CD4-positive, alpha-beta T cell (primary cell): ENCODE measurements at regions not wholly inside any gene's neighbourhood (a gene's known extent, or its start where the extent isn't known, plus 50 kb on each side); places are given as distances from the start of the nearest gene placed in this dataset.

ENCODE experiments used
- ATAC-seq: fragments of 200-7000 bp; cut with Tn5 transposase; one replicate; pipeline ENCODE4 v1.10.0; 2022; ENCODE audit warnings: mild to moderate bottlenecking; ENCODE audit not compliant: poor library complexity
- CTCF ChIA-PET: fragments of 350-600 bp; sonication (Branson Sonifier 250); formaldehyde crosslinking; loops from one replicate; lab custom pipeline; 2021; ENCODE audit warnings: antibody characterized with exemption, inconsistent platforms; lab: Charles Lee
- POLR2A ChIA-PET: fragments of 350-600 bp; sonication (Branson Sonifier 250); formaldehyde crosslinking; loops from one replicate; lab custom pipeline; 2021; ENCODE audit warnings: antibody characterized with exemption, inconsistent platforms; lab: Charles Lee
- DNase-seq, 14 experiments: peaks; one replicate each; pipeline ENCODE4 v3.0.0-alpha.2; 2013 to 2020; ENCODE audit warnings: mixed read lengths in 2 of 14
- H3K27ac ChIP-seq, 2 donors: one replicate each; pipeline versions ENCODE4 v1.5.1 to v1.7.0; 2013; ENCODE audit warnings: low read length in 2 of 2, low read depth in 1 of 2, mild to moderate bottlenecking in 1 of 2
- H3K27me3 ChIP-seq, 2 experiments: 1 replicate in 1 of 2; 2 replicates in 1 of 2; pipeline versions ENCODE4 v1.6.1 to v1.7.0; 2013; ENCODE audit warnings: low read length in 2 of 2, control low read depth in 1 of 2, mild to moderate bottlenecking in 1 of 2, moderate library complexity in 1 of 2; ENCODE audit not compliant: insufficient read depth in 2 of 2, control insufficient read depth in 1 of 2
- H3K36me3 ChIP-seq: one replicate; pipeline ENCODE4 v1.6.1; 2013; ENCODE audit warnings: low read length, control low read depth; ENCODE audit not compliant: insufficient read depth
- H3K4me1 ChIP-seq: one replicate; pipeline ENCODE4 v1.6.1; 2013; ENCODE audit warnings: low read length, control low read depth; ENCODE audit not compliant: insufficient read depth
- H3K4me3 ChIP-seq: one replicate; pipeline ENCODE4 v1.5.1; 2013; ENCODE audit warnings: mild to moderate bottlenecking, low read length, moderate library complexity
- H3K9me3 ChIP-seq, 2 experiments: 1 replicate in 1 of 2; 2 replicates in 1 of 2; pipeline versions ENCODE4 v1.6.1 to v1.7.0; 2013; ENCODE audit warnings: low read length in 2 of 2, mild to moderate bottlenecking in 2 of 2, control low read depth in 1 of 2, moderate library complexity in 1 of 2; ENCODE audit not compliant: control insufficient read depth in 1 of 2, insufficient read depth in 1 of 2
- H3K27ac Mint-ChIP-seq: one replicate; pipeline ENCODE4 v1.8.0; 2020; ENCODE audit warnings: mixed read lengths
- H3K27me3 Mint-ChIP-seq: one replicate; pipeline ENCODE4 v1.8.0; 2021; ENCODE audit warnings: mixed read lengths
- H3K36me3 Mint-ChIP-seq: one replicate; pipeline ENCODE4 v1.8.0; 2021; ENCODE audit warnings: low read depth, mixed read lengths
- H3K4me1 Mint-ChIP-seq: one replicate; pipeline ENCODE4 v1.8.0; 2021; ENCODE audit warnings: low read depth, mixed read lengths
- H3K4me3 Mint-ChIP-seq: one replicate; pipeline ENCODE4 v1.8.0; 2020; ENCODE audit warnings: mild to moderate bottlenecking, mixed read lengths
- H3K9me3 Mint-ChIP-seq: one replicate; pipeline ENCODE4 v1.8.0; 2020; ENCODE audit warnings: mixed read lengths
- CTCF ChIP-seq: fragments of 200-600 bp; IDR thresholded peaks from one replicate; pipeline ENCODE4 v1.8.0; 2022; ENCODE audit warnings: antibody characterized with exemption, mild to moderate bottlenecking
- intact Hi-C, 2 experiments: fragments of 100-400 bp; cut with DNase I in 1 of 2; cut with micrococcal nuclease in 1 of 2; formaldehyde crosslinking; loops; one replicate each; pipeline versions ENCODE4 v1.15.1 to v1.9.0; 2023 to 2025; cut with DNase I, micrococcal nuclease

GRCh38 chr13:104296286-104296685 lies 1230.1 kb upstream of the SLC10A2 start:
- TF ChIP-seq CTCF: no peak

GRCh38 chr13:104295537-104295936 lies 1229.3 kb upstream of the SLC10A2 start:
- Mint-ChIP-seq H3K4me1 (no peaks in the 10 kb centered on the region), H3K27ac (no peak overlapping the region), H3K4me3 (no peak overlapping the region), H3K9me3 (peaks cover 6% of the 10 kb centered on the region), H3K27me3 (no peaks in the 10 kb centered on the region), H3K36me3 (no peaks in the 10 kb centered on the region)
- ChIA-PET POLR2A (no interaction called here), CTCF (no interaction called here)
- Histone ChIP-seq H3K36me3 (no peaks in the 10 kb centered on the region), H3K27ac (no peak overlapping the region), H3K27me3 (no peaks in the 10 kb centered on the region), H3K4me3 (no peak overlapping the region), H3K4me1 (no peaks in the 10 kb centered on the region), H3K9me3 (no peaks in the 10 kb centered on the region)
- intact Hi-C loops: no loop called here
- no peak for TF ChIP-seq CTCF
- DNase-seq (no peak), ATAC-seq (no peak)

More at GRCh38 chr13:104296286-104296685, 1230.1 kb upstream of the SLC10A2 start:
- ATAC-seq: no peak
- H3K9me3 Mint-ChIP-seq: peaks cover 6% of the 10 kb centered on the region
- intact Hi-C loops: no loop called here
- no peak for DNase-seq
- no peaks in the 10 kb centered on the region for H3K27me3 ChIP-seq
- H3K4me1 ChIP-seq: no peaks in the 10 kb centered on the region
- H3K36me3 ChIP-seq: no peaks in the 10 kb centered on the region
- H3K4me3 ChIP-seq: no peak overlapping the region
- POLR2A ChIA-PET: no interaction called here
- H3K27me3 Mint-ChIP-seq: no peaks in the 10 kb centered on the region
- H3K36me3 Mint-ChIP-seq: no peaks in the 10 kb centered on the region
- CTCF ChIA-PET: no interaction called here
- H3K4me3 Mint-ChIP-seq: no peak overlapping the region
- no peaks in the 10 kb centered on the region for H3K4me1 Mint-ChIP-seq
- H3K9me3 ChIP-seq: no peaks in the 10 kb centered on the region
- H3K27ac ChIP-seq: no peak overlapping the region
- H3K27ac Mint-ChIP-seq: no peak overlapping the region

GRCh38 chr13:104289400-104289799 lies 1223.2 kb upstream of the SLC10A2 start:
- no peak for TF ChIP-seq CTCF
- CTCF ChIA-PET: no interaction called here
- ATAC-seq (no peak), DNase-seq (no peak)
- no peaks in the 10 kb centered on the region for H3K4me1 Mint-ChIP-seq
- H3K36me3 Mint-ChIP-seq: no peaks in the 10 kb centered on the region
- Histone ChIP-seq H3K36me3 (no peaks in the 10 kb centered on the region), H3K27me3 (no peaks in the 10 kb centered on the region), H3K27ac (no peak overlapping the region), H3K4me1 (no peaks in the 10 kb centered on the region), H3K9me3 (no peaks in the 10 kb centered on the region), H3K4me3 (no peak overlapping the region)
- no peak overlapping the region for H3K27ac Mint-ChIP-seq
- POLR2A ChIA-PET: no interaction called here
- intact Hi-C loops: no loop called here
- no peaks in the 10 kb centered on the region for H3K27me3 Mint-ChIP-seq
- no peak overlapping the region for H3K4me3 Mint-ChIP-seq
- H3K9me3 Mint-ChIP-seq: peaks cover 4% of the 10 kb centered on the region
